ENCODE measurements at regions not wholly inside any gene's neighbourhood (a gene's known extent, or its start where the extent isn't known, plus 50 kb on each side); places are given as distances from the start of the nearest gene placed in this dataset.

DNA sequence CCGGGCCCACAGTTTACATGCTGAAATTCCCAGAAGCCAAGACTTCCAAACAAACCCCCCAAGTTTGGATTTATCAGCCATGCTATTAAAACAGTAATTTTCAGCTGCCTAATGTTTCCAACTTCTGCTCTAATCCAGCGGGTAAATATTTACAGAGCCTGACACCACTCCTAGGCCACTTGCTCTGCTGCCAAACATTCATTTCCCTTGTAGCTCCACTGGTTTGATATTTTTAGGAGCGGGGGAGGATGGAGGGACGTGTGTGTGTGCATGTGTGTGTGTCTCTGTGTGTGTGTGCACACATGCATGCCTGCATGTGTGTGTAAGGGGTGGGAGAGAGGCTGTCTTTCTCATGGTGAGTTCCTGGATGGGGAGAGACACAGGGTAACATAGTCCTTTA lies 115.7 kb upstream of the PJA1 start:
- TF ChIP-seq EP300 (IDR thresholded peaks at IDR 0.05) (no peak), POLR2AphosphoS5 (IDR thresholded peaks at IDR 0.05) (no peak), POLR2A (IDR thresholded peaks at IDR 0.05) (no peak)
- TF ChIP-seq, protein P1, sequence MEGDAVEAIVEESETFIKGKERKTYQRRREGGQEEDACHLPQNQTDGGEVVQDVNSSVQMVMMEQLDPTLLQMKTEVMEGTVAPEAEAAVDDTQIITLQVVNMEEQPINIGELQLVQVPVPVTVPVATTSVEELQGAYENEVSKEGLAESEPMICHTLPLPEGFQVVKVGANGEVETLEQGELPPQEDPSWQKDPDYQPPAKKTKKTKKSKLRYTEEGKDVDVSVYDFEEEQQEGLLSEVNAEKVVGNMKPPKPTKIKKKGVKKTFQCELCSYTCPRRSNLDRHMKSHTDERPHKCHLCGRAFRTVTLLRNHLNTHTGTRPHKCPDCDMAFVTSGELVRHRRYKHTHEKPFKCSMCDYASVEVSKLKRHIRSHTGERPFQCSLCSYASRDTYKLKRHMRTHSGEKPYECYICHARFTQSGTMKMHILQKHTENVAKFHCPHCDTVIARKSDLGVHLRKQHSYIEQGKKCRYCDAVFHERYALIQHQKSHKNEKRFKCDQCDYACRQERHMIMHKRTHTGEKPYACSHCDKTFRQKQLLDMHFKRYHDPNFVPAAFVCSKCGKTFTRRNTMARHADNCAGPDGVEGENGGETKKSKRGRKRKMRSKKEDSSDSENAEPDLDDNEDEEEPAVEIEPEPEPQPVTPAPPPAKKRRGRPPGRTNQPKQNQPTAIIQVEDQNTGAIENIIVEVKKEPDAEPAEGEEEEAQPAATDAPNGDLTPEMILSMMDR (IDR thresholded peaks at IDR 0.05), result no peak
- no peak overlapping the region for H3K4me3 ChIP-seq
- H3K4me1 ChIP-seq, result peaks cover 0 to 30% (median 15%) of the 10 kb centered on the region in 4 donors
- DNase-seq, result no peak
- ATAC-seq (ENCODE audit: low FRiP score in 2 of 2), result no peak
- H3K27me3 ChIP-seq, result no peaks in the 10 kb centered on the region
- no peaks in the 10 kb centered on the region for H3K36me3 ChIP-seq
- WGBS, 2 donors, result 11 to 34% methylated on average over 3 to 4 of the region's 4 CpGs
- no peak overlapping the region for H3K27ac ChIP-seq
- H3K9me3 ChIP-seq, result no peaks in the 10 kb centered on the region

DNA sequence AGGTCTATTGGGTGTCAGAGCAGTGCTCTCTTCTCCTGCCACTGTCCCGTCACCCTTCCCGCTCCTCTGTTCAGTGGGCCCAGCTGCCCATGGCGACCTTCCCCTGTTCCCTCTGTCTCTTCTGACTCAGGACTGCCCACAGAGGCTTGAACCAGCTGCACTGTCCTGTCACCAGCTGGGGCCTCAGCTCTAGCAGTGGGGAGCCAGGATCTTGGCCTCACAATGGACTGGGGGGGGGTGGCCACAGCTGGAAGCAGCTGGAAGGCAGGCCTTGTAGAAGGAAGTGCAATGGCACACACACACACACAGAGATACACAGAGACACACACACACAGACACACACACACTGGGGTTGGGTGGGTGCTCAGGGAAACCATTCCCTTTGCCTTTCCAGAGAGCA lies 114.0 kb upstream of the PJA1 start:
- ATAC-seq (ENCODE audit: low FRiP score in 2 of 2), result no peak

DNA sequence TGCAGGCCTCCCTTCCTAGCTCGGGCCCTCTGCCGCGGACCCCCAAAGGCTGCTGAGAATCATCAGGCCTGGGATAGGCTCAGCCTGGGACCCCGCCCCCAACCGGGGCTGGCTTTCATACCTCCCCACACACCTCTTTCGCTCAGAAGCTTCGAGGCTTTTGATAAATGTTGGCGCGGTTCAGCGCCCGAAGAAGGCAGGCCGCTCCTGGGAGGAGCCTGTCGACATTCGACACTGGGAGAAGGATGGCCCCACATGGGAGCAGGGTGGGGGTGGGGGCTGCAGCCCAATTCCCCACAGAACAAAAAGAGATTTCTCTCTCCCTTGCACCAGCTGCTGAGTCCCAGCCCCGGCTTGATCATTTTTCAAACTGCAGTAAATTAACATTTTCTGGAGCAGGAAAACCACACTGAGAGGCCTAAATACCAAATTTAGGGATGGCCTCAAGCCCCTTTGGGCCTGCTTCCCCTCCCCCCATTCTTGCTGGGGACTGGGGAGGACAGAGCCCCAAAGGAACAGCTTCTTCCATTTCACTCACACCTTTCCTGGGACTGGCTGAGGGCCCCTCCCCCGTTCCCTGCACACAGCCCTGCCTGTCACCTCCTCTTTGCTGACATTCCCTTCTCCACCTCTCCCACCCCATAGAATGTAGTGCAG lies 112.9 kb upstream of the PJA1 start:
- Histone ChIP-seq H3K9me3 (no peaks in the 10 kb centered on the region), H3K4me1 (peaks cover 0 to 21% (median 10%) of the 10 kb centered on the region in 4 donors), H3K36me3 (no peaks in the 10 kb centered on the region), H3K4me3 (no peak overlapping the region), H3K27me3 (no peaks in the 10 kb centered on the region), H3K27ac (peak overlapping the region in 1 of 4 donors; percentile 48)
- peak in 1 of 2 donors; percentile 4 for ATAC-seq (ENCODE audit: low FRiP score in 2 of 2)
- WGBS, 2 donors, result 44 to 48% methylated on average over 1 to 16 of the region's 16 CpGs
- TF ChIP-seq, protein P1 (IDR thresholded peaks at IDR 0.05), result no peak
- TF ChIP-seq POLR2AphosphoS5 (IDR thresholded peaks at IDR 0.05) (no peak), POLR2A (IDR thresholded peaks at IDR 0.05) (no peak), EP300 (IDR thresholded peaks at IDR 0.05) (no peak)
- no peak for DNase-seq

More for the DNA sequence above, 114.0 kb upstream of the PJA1 start:
- no peaks in the 10 kb centered on the region for H3K27me3 ChIP-seq
- peaks cover 0 to 21% (median 10%) of the 10 kb centered on the region in 4 donors for H3K4me1 ChIP-seq
- no peak overlapping the region for H3K27ac ChIP-seq
- TF ChIP-seq POLR2AphosphoS5 (IDR thresholded peaks at IDR 0.05) (peak in 1 of 2 donors; percentile 26), POLR2A (IDR thresholded peaks at IDR 0.05) (no peak)
- no peaks in the 10 kb centered on the region for H3K9me3 ChIP-seq
- WGBS, 2 donors, result 79% methylated on average over 3 of the region's 3 CpGs; no CpG with 5 or more reads in 1 of the 2 donors
- no peak overlapping the region for H3K4me3 ChIP-seq
- no peaks in the 10 kb centered on the region for H3K36me3 ChIP-seq
- DNase-seq, result no peak

DNA sequence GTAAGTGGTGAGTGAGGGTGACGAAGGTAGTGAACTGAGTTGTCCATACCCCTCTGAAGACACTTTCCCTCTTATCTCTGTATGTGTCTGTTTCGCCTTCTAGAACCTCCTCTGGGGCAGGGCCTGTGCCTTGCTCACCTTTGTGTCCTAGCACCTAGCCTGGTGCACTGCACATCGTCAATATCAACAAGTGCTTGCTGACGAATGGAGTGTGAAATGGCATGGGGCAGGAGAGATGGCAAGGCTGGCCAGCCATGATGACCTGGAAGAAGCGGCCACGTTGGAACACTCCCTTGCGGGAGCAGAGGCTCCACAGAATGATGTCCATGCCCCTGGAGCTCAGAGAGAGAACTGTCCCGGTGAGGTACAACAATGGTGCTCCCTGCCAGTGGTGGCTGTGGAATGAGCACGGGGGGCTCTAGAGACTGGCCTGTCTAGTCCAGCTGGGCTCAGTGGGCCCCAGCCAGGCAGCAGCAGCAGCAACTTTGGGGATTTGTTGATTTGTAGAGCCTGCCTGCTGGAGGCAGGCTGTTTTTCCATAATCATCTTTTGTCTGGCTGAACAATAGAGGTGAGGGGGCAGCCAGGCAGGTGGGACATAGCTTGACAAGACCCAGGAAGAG lies 112.2 kb upstream of the PJA1 start:
- Histone ChIP-seq H3K36me3 (no peaks in the 10 kb centered on the region), H3K4me1 (peaks cover 0 to 21% (median 10%) of the 10 kb centered on the region in 4 donors), H3K27ac (peak overlapping the region in 1 of 4 donors; percentile 48), H3K27me3 (no peaks in the 10 kb centered on the region), H3K4me3 (no peak overlapping the region), H3K9me3 (no peaks in the 10 kb centered on the region)
- ATAC-seq (ENCODE audit: low FRiP score in 2 of 2) (peak in 1 of 2 donors; percentile 6), DNase-seq (no peak)
- 79 to 83% methylated on average over 2 to 9 of the region's 9 CpGs for WGBS, 2 donors
- TF ChIP-seq, protein P1 (IDR thresholded peaks at IDR 0.05), result no peak
- TF ChIP-seq POLR2AphosphoS5 (IDR thresholded peaks at IDR 0.05) (no peak), EP300 (IDR thresholded peaks at IDR 0.05) (no peak), POLR2A (IDR thresholded peaks at IDR 0.05) (no peak)

DNA sequence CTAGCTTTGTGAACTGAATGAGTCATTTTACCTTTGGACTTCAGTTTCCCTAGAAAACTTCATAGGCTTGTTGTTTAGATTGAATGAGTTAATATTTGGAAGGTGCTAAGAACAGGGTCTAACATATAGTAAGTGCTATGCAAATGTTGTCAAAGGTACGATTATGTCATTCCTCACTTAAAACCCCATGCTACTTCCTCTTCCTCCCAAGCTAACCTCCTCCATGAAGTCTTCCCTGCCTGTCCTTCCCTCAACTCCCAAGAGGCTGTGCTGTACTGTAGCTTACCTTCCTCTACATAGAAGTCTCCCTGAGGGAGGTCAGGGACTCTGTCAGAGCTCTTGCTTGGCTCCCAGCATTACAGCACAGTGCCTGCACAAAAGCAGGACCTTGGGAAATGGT lies 103.4 kb upstream of the PJA1 start:
- TF ChIP-seq POLR2A (IDR thresholded peaks at IDR 0.05) (no peak), POLR2AphosphoS5 (IDR thresholded peaks at IDR 0.05) (no peak), EP300 (IDR thresholded peaks at IDR 0.05) (no peak)
- TF ChIP-seq, protein P1 (IDR thresholded peaks at IDR 0.05), result no peak
- Histone ChIP-seq H3K9me3 (no peaks in the 10 kb centered on the region), H3K4me3 (no peak overlapping the region), H3K27me3 (no peaks in the 10 kb centered on the region), H3K36me3 (no peaks in the 10 kb centered on the region), H3K27ac (no peak overlapping the region), H3K4me1 (no peaks in the 10 kb centered on the region)
- WGBS, 2 donors, result 32 to 45% methylated on average over 1 of the region's 1 CpG
- DNase-seq, result no peak
- ATAC-seq (ENCODE audit: low FRiP score in 2 of 2), result no peak

All from upper lobe of left lung (tissue), 6 donors.